Smooth muscle cell (in vitro differentiated cells): ENCODE measurements at regions not wholly inside any gene's neighbourhood (a gene's known extent, or its start where the extent isn't known, plus 50 kb on each side); places are given as distances from the start of the nearest gene placed in this dataset.
"Not testable (repeated sequence)": the region's sequence is repeated elsewhere in the genome, so short reads cannot be mapped to it uniquely, and the experiment has no call there.

Experiments
- DNase-seq: peaks from one replicate; lab custom pipeline; 2025; ENCODE audit not compliant: unreplicated experiment; lab: John Stamatoyannopoulos, UW
- H2AFZ ChIP-seq: fragments of 200-600 bp; sonication (generic); 2 replicates; pipeline ENCODE4 v1.6.0; 2016; ENCODE audit warnings: antibody characterized with exemption, low read depth, mild to moderate bottlenecking
- H3F3A ChIP-seq: fragments of 200-600 bp; sonication (generic); 2 replicates; pipeline ENCODE4 v1.6.0; 2017; ENCODE audit warnings: antibody characterized with exemption, low read depth
- H3K27ac ChIP-seq: fragments of 200-600 bp; sonication (generic); 2 replicates; pipeline ENCODE4 v1.5.1; 2016; ENCODE audit warnings: low read depth, mild to moderate bottlenecking
- H3K27me3 ChIP-seq: fragments of 200-600 bp; sonication (generic); 2 replicates; pipeline ENCODE4 v1.6.1; 2016; ENCODE audit warnings: low read depth, mild to moderate bottlenecking
- H3K36me3 ChIP-seq: fragments of 200-600 bp; sonication (generic); 2 replicates; pipeline ENCODE4 v1.5.1; 2016; ENCODE audit warnings: low read depth
- H3K4me1 ChIP-seq: fragments of 200-600 bp; sonication (generic); 2 replicates; pipeline ENCODE4 v1.5.1; 2016; ENCODE audit warnings: low read depth
- H3K4me2 ChIP-seq: fragments of 200-600 bp; sonication (generic); 2 replicates; pipeline ENCODE4 v1.6.0; 2016; ENCODE audit warnings: mild to moderate bottlenecking
- H3K4me3 ChIP-seq: fragments of 200-600 bp; sonication (generic); 2 replicates; pipeline ENCODE4 v1.5.1; 2016; ENCODE audit warnings: mild to moderate bottlenecking
- H3K79me2 ChIP-seq: fragments of 200-600 bp; sonication (generic); 2 replicates; pipeline ENCODE4 v1.6.0; 2016; ENCODE audit warnings: low read depth, mild to moderate bottlenecking
- H3K9ac ChIP-seq: fragments of 200-600 bp; sonication (generic); 2 replicates; pipeline ENCODE4 v1.6.0; 2016; ENCODE audit warnings: low read depth
- H3K9me3 ChIP-seq: fragments of 200-600 bp; sonication (generic); replicated peaks from 2 replicates; pipeline ENCODE4 v1.5.1; 2016; ENCODE audit warnings: low read depth
- H4K20me1 ChIP-seq: fragments of 200-600 bp; sonication (generic); 2 replicates; pipeline ENCODE4 v1.6.0; 2016; ENCODE audit warnings: low read depth
- WGBS: methylation state at CpG from one replicate; pipeline ENCODE4 v1.1.7; 2016; ENCODE audit warnings: low lambda C conversion rate; 5-methylcytosine and 5-hydroxymethylcytosine counted together
- TF ChIP-seq, protein P1 (sequence below): fragments of 200-600 bp; sonication (generic); IDR thresholded peaks from 2 replicates; pipeline ENCODE4 v1.5.1; 2017; ENCODE audit warnings: borderline replicate concordance, mild to moderate bottlenecking, antibody characterized with exemption; ENCODE audit not compliant: insufficient read depth, poor library complexity, severe bottlenecking

DNA sequence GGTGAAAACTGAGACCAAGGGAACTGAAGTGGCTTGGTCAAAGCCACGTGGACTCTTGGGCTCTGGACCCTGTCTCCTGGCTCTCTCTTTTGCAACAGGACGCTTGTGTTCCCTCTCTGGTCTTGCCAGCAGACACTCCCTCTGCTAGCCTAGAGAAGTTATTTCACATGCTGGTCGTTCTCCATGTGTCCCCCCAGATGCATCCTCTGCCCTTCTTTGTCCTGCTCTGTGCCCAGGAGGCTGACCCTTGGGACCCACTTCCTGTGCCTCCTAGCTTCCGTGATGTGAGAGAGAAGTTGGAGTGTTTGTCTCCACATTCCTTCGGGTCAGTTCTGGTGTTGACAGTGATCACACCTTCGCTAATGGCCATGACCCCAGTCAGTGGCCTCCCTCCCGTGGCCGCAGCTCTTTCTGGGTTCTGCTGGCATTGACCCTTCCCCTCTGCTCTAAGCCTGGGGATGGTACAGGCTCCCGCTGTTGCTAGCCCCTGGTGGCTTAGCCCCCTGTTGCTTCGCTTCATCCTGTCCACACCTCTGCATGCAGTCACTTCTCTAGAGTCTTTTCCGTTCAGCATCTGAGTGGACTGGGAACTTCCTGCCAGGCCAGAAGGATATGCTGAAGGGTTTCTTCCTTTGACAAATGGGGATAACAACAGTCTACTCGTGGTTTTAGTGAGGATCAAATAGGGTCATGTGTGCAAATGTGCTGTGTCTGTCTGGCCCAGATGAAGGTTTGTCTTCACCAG lies 70.1 kb upstream of the BMP2 start:
- Histone ChIP-seq H3K4me3 (no peak overlapping the region), H2AFZ (no peak overlapping the region), H3K27ac (peak overlapping the region; percentile 40), H3K9me3 (no peaks in the 10 kb centered on the region), H3K4me2 (no peak overlapping the region), H3K4me1 (no peaks in the 10 kb centered on the region), H3F3A (no peaks in the 10 kb centered on the region), H4K20me1 (no peaks in the 10 kb centered on the region), H3K9ac (no peak overlapping the region), H3K27me3 (no peaks in the 10 kb centered on the region), H3K36me3 (no peaks in the 10 kb centered on the region), H3K79me2 (no peaks in the 10 kb centered on the region)
- TF ChIP-seq, protein P1, sequence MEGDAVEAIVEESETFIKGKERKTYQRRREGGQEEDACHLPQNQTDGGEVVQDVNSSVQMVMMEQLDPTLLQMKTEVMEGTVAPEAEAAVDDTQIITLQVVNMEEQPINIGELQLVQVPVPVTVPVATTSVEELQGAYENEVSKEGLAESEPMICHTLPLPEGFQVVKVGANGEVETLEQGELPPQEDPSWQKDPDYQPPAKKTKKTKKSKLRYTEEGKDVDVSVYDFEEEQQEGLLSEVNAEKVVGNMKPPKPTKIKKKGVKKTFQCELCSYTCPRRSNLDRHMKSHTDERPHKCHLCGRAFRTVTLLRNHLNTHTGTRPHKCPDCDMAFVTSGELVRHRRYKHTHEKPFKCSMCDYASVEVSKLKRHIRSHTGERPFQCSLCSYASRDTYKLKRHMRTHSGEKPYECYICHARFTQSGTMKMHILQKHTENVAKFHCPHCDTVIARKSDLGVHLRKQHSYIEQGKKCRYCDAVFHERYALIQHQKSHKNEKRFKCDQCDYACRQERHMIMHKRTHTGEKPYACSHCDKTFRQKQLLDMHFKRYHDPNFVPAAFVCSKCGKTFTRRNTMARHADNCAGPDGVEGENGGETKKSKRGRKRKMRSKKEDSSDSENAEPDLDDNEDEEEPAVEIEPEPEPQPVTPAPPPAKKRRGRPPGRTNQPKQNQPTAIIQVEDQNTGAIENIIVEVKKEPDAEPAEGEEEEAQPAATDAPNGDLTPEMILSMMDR = no peak
- no peak for DNase-seq
- WGBS = 82% methylated on average over 12 of the region's 12 CpGs

DNA sequence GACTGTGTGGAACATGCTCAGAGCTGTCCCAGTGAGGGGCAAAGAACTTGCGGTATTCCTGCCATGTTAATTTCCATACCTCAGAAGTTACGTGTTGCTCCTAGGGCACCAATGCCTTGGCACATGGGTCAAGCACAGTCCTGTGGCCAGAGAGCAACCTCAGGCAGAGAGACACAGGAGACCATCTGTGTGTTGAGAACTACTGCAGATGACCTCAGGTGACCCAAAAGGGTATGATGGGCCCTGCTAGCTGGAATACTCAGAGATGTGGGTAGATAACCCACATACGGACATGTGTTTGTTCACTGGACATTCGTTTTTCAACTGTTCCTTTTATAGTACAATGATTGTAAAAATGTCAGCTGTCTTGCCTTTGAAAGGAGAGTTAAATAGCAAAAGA lies 71.5 kb upstream of the BMP2 start:
- Histone ChIP-seq H3K9ac (no peak overlapping the region), H4K20me1 (no peaks in the 10 kb centered on the region), H3K4me3 (no peak overlapping the region), H2AFZ (no peak overlapping the region), H3K27me3 (no peaks in the 10 kb centered on the region), H3K79me2 (no peaks in the 10 kb centered on the region), H3K27ac (no peak overlapping the region), H3K4me1 (no peaks in the 10 kb centered on the region), H3F3A (no peaks in the 10 kb centered on the region), H3K36me3 (no peaks in the 10 kb centered on the region), H3K4me2 (no peak overlapping the region), H3K9me3 (no peaks in the 10 kb centered on the region)
- WGBS = 95% methylated on average over 4 of the region's 4 CpGs
- no peak for DNase-seq
- TF ChIP-seq, protein P1 = no peak

DNA sequence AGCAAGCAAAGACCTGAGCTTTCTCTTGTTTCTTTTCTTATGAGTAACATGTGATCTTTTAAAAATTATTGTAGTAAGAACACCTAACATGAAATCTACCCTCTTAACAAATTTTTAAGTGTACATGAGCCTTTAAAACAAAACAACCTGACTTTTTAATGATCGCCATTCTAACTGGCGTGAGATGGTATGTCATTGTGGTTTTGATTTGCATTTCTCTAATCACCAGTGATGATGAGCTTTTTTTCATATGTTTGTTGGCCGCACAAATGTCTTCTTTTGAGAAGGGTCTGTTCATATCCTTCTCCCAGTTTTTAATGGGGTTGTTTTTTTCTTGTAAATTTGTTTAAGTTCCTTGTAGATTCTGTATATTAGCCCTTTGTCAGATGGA lies 73.7 kb upstream of the BMP2 start:
- not testable (repeated sequence) for H3K9me3 ChIP-seq, H3K79me2 ChIP-seq, H4K20me1 ChIP-seq, H3K27me3 ChIP-seq, H2AFZ ChIP-seq, H3F3A ChIP-seq, H3K4me2 ChIP-seq, H3K36me3 ChIP-seq, H3K4me3 ChIP-seq, H3K4me1 ChIP-seq, DNase-seq, H3K27ac ChIP-seq, H3K9ac ChIP-seq
- WGBS = 98% methylated on average over 3 of the region's 3 CpGs

DNA sequence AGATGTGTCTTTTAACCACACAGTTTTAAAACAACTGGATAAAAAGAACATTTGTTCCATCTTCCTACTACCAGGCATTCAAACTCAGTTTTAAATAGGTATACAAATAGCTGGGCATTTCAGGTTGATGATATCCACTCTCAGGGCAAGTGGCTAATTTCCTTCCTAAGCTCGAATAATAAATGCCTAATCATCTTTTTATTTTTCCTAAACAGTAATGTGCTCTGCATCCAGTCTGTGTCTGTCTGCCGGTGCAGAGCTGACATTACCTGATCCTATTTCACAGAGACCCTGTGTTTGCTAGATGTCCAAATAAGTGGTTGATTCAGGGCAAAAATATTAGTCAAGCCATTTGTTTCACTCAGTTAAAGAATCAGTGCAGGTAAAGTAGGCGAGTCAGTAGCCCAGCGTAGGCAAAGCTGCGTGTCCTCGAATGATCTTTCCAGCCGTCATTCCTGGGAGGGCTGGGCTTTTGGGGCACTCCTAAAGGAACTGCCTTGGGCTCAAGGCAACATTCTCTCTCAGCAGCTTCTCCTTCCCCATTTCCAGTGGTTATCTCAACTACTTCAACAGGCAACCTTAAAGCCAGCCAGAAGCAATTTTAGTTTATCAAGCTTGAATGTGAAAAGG lies 74.2 kb upstream of the BMP2 start:
- no peak for DNase-seq
- Histone ChIP-seq H3K9ac (no peak overlapping the region), H3K4me2 (no peak overlapping the region), H2AFZ (no peak overlapping the region), H3K27me3 (no peaks in the 10 kb centered on the region), H3K4me3 (no peak overlapping the region), H3K4me1 (no peaks in the 10 kb centered on the region), H3K36me3 (no peaks in the 10 kb centered on the region), H3K27ac (no peak overlapping the region), H3K9me3 (no peaks in the 10 kb centered on the region), H4K20me1 (no peaks in the 10 kb centered on the region), H3F3A (no peaks in the 10 kb centered on the region), H3K79me2 (no peaks in the 10 kb centered on the region)
- TF ChIP-seq, protein P1 = no peak
- 76% methylated on average over 7 of the region's 7 CpGs for WGBS
